HG02885 (cell line): ENCODE measurements at regions not wholly inside any gene's neighbourhood (a gene's known extent, or its start where the extent isn't known, plus 50 kb on each side); places are given as distances from the start of the nearest gene placed in this dataset.
A peak's percentile ranks its signal among the peaks of the same experiment; 100 is the strongest.
"Not testable (repeated sequence)": the region's sequence is repeated elsewhere in the genome, so short reads cannot be mapped to it uniquely, and the experiment has no call there.

Experiments
- ATAC-seq: cut with Tn5 transposase; IDR thresholded peaks from one replicate; pipeline ENCODE4 v1.9.1; 2021; ENCODE audit warnings: mild to moderate bottlenecking; ENCODE audit not compliant: unreplicated experiment, poor library complexity

GRCh38 chr5:108484035-108484434 lies 102.1 kb upstream of the FBXL17 start:
- ATAC-seq = no peak

GRCh38 chr5:108481355-108481931 lies 99.5 kb upstream of the FBXL17 start:
- ATAC-seq = peak; percentile 52

- ATAC-seq = no peak
These were observed 90.3 kb upstream of the FBXL17 start for GRCh38 chr5:108472237-108472636.

GRCh38 chr5:108467563-108467962 lies 85.7 kb upstream of the FBXL17 start:
- ATAC-seq = no peak

GRCh38 chr5:108461628-108462367 lies 79.9 kb upstream of the FBXL17 start:
- ATAC-seq = no peak

GRCh38 chr5:108459769-108460168 lies 77.9 kb upstream of the FBXL17 start:
- no peak for ATAC-seq

- no peak for ATAC-seq
These were observed 69.4 kb upstream of the FBXL17 start for GRCh38 chr5:108451269-108451668.

- not testable (repeated sequence) for ATAC-seq
These were observed 62.2 kb upstream of the FBXL17 start for GRCh38 chr5:108444130-108444529.

GRCh38 chr5:108442063-108442651 lies 60.3 kb upstream of the FBXL17 start:
- not testable (repeated sequence) for ATAC-seq

GRCh38 chr5:108437425-108437824 lies 55.5 kb upstream of the FBXL17 start:
- ATAC-seq = no peak

- no peak for ATAC-seq
These were observed 54.8 kb upstream of the FBXL17 start for GRCh38 chr5:108436696-108437095.

GRCh38 chr5:108433600-108433999 lies 51.7 kb upstream of the FBXL17 start:
- ATAC-seq = no peak

- ATAC-seq = no peak
These were observed 50.1 kb upstream of the FBXL17 start for GRCh38 chr5:108432024-108432423.
